CD4-positive, alpha-beta T cell (primary cell): ENCODE measurements at regions not wholly inside any gene's neighbourhood (a gene's known extent, or its start where the extent isn't known, plus 50 kb on each side); places are given as distances from the start of the nearest gene placed in this dataset.

Experiments used
- ATAC-seq: fragments of 200-7000 bp; cut with Tn5 transposase; one replicate; pipeline ENCODE4 v1.10.0; 2022; ENCODE audit warnings: mild to moderate bottlenecking; ENCODE audit not compliant: poor library complexity
- CTCF ChIA-PET: fragments of 350-600 bp; sonication (Branson Sonifier 250); formaldehyde crosslinking; loops from one replicate; lab custom pipeline; 2021; ENCODE audit warnings: antibody characterized with exemption, inconsistent platforms; lab: Charles Lee
- POLR2A ChIA-PET: fragments of 350-600 bp; sonication (Branson Sonifier 250); formaldehyde crosslinking; loops from one replicate; lab custom pipeline; 2021; ENCODE audit warnings: antibody characterized with exemption, inconsistent platforms; lab: Charles Lee
- DNase-seq, 14 experiments: peaks; one replicate each; pipeline ENCODE4 v3.0.0-alpha.2; 2013 to 2020; ENCODE audit warnings: mixed read lengths in 2 of 14
- H3K27ac ChIP-seq, 2 donors: one replicate each; pipeline versions ENCODE4 v1.5.1 to v1.7.0; 2013; ENCODE audit warnings: low read length in 2 of 2, low read depth in 1 of 2, mild to moderate bottlenecking in 1 of 2
- H3K27me3 ChIP-seq, 2 experiments: 1 replicate in 1 of 2; 2 replicates in 1 of 2; pipeline versions ENCODE4 v1.6.1 to v1.7.0; 2013; ENCODE audit warnings: low read length in 2 of 2, control low read depth in 1 of 2, mild to moderate bottlenecking in 1 of 2, moderate library complexity in 1 of 2; ENCODE audit not compliant: insufficient read depth in 2 of 2, control insufficient read depth in 1 of 2
- H3K36me3 ChIP-seq: one replicate; pipeline ENCODE4 v1.6.1; 2013; ENCODE audit warnings: low read length, control low read depth; ENCODE audit not compliant: insufficient read depth
- H3K4me1 ChIP-seq: one replicate; pipeline ENCODE4 v1.6.1; 2013; ENCODE audit warnings: low read length, control low read depth; ENCODE audit not compliant: insufficient read depth
- H3K4me3 ChIP-seq: one replicate; pipeline ENCODE4 v1.5.1; 2013; ENCODE audit warnings: mild to moderate bottlenecking, low read length, moderate library complexity
- H3K9me3 ChIP-seq, 2 experiments: 1 replicate in 1 of 2; 2 replicates in 1 of 2; pipeline versions ENCODE4 v1.6.1 to v1.7.0; 2013; ENCODE audit warnings: low read length in 2 of 2, mild to moderate bottlenecking in 2 of 2, control low read depth in 1 of 2, moderate library complexity in 1 of 2; ENCODE audit not compliant: control insufficient read depth in 1 of 2, insufficient read depth in 1 of 2
- H3K27ac Mint-ChIP-seq: one replicate; pipeline ENCODE4 v1.8.0; 2020; ENCODE audit warnings: mixed read lengths
- H3K27me3 Mint-ChIP-seq: one replicate; pipeline ENCODE4 v1.8.0; 2021; ENCODE audit warnings: mixed read lengths
- H3K36me3 Mint-ChIP-seq: one replicate; pipeline ENCODE4 v1.8.0; 2021; ENCODE audit warnings: low read depth, mixed read lengths
- H3K4me1 Mint-ChIP-seq: one replicate; pipeline ENCODE4 v1.8.0; 2021; ENCODE audit warnings: low read depth, mixed read lengths
- H3K4me3 Mint-ChIP-seq: one replicate; pipeline ENCODE4 v1.8.0; 2020; ENCODE audit warnings: mild to moderate bottlenecking, mixed read lengths
- H3K9me3 Mint-ChIP-seq: one replicate; pipeline ENCODE4 v1.8.0; 2020; ENCODE audit warnings: mixed read lengths
- intact Hi-C, 2 experiments: fragments of 100-400 bp; cut with DNase I in 1 of 2; cut with micrococcal nuclease in 1 of 2; formaldehyde crosslinking; loops; one replicate each; pipeline versions ENCODE4 v1.15.1 to v1.9.0; 2023 to 2025; cut with DNase I, micrococcal nuclease
- TF ChIP-seq, protein P1 (sequence below): fragments of 200-600 bp; IDR thresholded peaks from one replicate; pipeline ENCODE4 v1.8.0; 2022; ENCODE audit warnings: antibody characterized with exemption, mild to moderate bottlenecking

DNA sequence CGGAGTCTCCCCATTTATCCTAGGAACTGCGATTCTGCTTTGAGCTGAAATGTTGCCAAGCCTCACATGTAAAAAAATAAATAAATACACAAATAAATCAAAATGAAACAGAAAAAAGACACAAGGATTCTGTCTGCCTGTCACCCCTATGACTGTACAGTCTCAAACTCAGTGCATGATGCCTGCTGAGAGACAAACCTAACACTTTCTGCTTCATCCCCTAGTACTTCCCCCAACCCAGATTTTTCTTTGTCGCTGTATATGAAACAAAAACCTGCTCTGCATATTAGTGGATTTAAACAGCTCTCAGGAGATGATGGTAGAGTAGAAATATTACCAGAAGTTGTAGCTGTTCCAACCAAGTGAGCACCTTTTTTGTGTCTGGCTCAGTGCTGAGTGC lies 530.7 kb upstream of the CFAP20DC start:
- H3K27ac ChIP-seq: no peak overlapping the region
- no peaks in the 10 kb centered on the region for H3K4me1 ChIP-seq
- CTCF ChIA-PET: no interaction called here
- Mint-ChIP-seq H3K27me3 (no peaks in the 10 kb centered on the region), H3K4me3 (no peak overlapping the region), H3K27ac (no peak overlapping the region), H3K4me1 (peaks cover 5% of the 10 kb centered on the region), H3K9me3 (no peaks in the 10 kb centered on the region), H3K36me3 (no peaks in the 10 kb centered on the region)
- intact Hi-C loops: no loop called here
- H3K9me3 ChIP-seq: no peaks in the 10 kb centered on the region
- no peak for DNase-seq
- no peak overlapping the region for H3K4me3 ChIP-seq
- TF ChIP-seq, protein P1, sequence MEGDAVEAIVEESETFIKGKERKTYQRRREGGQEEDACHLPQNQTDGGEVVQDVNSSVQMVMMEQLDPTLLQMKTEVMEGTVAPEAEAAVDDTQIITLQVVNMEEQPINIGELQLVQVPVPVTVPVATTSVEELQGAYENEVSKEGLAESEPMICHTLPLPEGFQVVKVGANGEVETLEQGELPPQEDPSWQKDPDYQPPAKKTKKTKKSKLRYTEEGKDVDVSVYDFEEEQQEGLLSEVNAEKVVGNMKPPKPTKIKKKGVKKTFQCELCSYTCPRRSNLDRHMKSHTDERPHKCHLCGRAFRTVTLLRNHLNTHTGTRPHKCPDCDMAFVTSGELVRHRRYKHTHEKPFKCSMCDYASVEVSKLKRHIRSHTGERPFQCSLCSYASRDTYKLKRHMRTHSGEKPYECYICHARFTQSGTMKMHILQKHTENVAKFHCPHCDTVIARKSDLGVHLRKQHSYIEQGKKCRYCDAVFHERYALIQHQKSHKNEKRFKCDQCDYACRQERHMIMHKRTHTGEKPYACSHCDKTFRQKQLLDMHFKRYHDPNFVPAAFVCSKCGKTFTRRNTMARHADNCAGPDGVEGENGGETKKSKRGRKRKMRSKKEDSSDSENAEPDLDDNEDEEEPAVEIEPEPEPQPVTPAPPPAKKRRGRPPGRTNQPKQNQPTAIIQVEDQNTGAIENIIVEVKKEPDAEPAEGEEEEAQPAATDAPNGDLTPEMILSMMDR: no peak
- H3K36me3 ChIP-seq: no peaks in the 10 kb centered on the region
- H3K27me3 ChIP-seq: no peaks in the 10 kb centered on the region
- no peak for ATAC-seq
- POLR2A ChIA-PET: no interaction called here

DNA sequence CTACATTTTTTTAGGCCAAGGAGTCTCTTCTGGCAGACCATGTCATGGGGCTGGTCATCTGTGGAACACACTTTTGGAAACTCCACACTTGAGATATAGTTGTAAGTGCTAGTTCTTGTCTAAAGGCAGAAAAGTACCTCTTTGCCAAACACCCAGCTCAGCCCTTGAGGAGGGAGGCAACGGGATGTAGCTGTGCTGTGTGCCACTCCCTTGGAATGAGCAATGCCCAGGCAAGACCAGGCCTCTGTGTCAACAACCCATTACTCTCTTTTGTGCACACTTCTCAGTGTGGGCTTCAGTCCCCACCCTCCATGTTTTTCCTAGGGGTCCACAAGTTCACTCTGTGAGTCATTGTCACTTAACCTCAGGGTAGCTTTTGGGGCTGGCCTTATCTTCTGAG lies 528.3 kb upstream of the CFAP20DC start:
- TF ChIP-seq, protein P1: no peak
- Mint-ChIP-seq H3K36me3 (no peaks in the 10 kb centered on the region), H3K27me3 (no peaks in the 10 kb centered on the region), H3K9me3 (no peaks in the 10 kb centered on the region), H3K27ac (no peak overlapping the region), H3K4me1 (peaks cover 8% of the 10 kb centered on the region), H3K4me3 (no peak overlapping the region)
- ATAC-seq (no peak), DNase-seq (no peak)
- H3K27me3 ChIP-seq: no peaks in the 10 kb centered on the region
- H3K4me1 ChIP-seq: peaks cover 5% of the 10 kb centered on the region
- CTCF ChIA-PET: interaction anchor here (0.7 kb wide), 1 partner anchor 443 kb away, joined by 3 read pairs; no protein-coding TSS in a partner anchor
- no peak overlapping the region for H3K27ac ChIP-seq
- intact Hi-C loops: loop anchor here (5.0 kb wide), 3 partner anchors 499 to 1804 kb away; no protein-coding TSS in a partner anchor
- H3K36me3 ChIP-seq: no peaks in the 10 kb centered on the region
- H3K4me3 ChIP-seq: no peak overlapping the region
- POLR2A ChIA-PET: interaction anchor here (0.8 kb wide), 1 partner anchor 280 kb away, joined by 3 read pairs; no protein-coding TSS in a partner anchor
- no peaks in the 10 kb centered on the region for H3K9me3 ChIP-seq

DNA sequence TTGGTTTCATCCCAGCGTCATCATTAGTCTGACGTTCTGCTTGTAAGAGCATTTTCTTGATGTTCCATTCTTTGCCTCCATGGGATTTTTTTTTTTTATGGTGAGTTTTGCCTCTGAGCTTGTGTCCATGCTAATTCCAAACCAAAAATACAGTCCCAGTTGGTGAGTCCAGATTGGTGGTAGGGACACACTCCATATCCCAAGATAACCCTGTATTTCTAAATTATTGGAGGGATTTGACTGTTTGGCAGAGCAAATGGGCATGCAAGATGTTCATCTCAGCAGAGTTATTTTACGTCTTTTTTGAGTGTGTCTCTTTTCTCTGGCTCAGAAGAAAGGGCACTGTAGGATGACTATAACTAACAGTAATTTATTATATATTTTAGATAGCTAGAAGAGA lies 526.8 kb upstream of the CFAP20DC start:
- POLR2A ChIA-PET: no interaction called here
- DNase-seq: no peak
- Histone ChIP-seq H3K9me3 (no peaks in the 10 kb centered on the region), H3K27me3 (no peaks in the 10 kb centered on the region), H3K27ac (no peak overlapping the region), H3K4me3 (no peak overlapping the region), H3K4me1 (peaks cover 5% of the 10 kb centered on the region), H3K36me3 (no peaks in the 10 kb centered on the region)
- no peaks in the 10 kb centered on the region for H3K9me3 Mint-ChIP-seq
- H3K36me3 Mint-ChIP-seq: no peaks in the 10 kb centered on the region
- H3K27me3 Mint-ChIP-seq: no peaks in the 10 kb centered on the region
- TF ChIP-seq, protein P1: no peak
- intact Hi-C loops: loop anchor here (2.0 to 5.0 kb wide), 4 partner anchors 366 to 1806 kb away; no protein-coding TSS in a partner anchor
- H3K27ac Mint-ChIP-seq: no peak overlapping the region
- no peak for ATAC-seq
- peaks cover 8% of the 10 kb centered on the region for H3K4me1 Mint-ChIP-seq
- CTCF ChIA-PET: interaction anchor here (1.6 to 1.7 kb wide), 2 partner anchors 18 to 25 kb away, joined by 4 to 5 read pairs; no protein-coding TSS in a partner anchor
- no peak overlapping the region for H3K4me3 Mint-ChIP-seq
